Mammary epithelial cell (primary cell): ENCODE measurements at regions not wholly inside any gene's neighbourhood (a gene's known extent, or its start where the extent isn't known, plus 50 kb on each side); places are given as distances from the start of the nearest gene placed in this dataset.

Experiments
- CTCF ChIP-seq, 2 donors: IDR thresholded peaks in 1 of 2; conservative IDR thresholded peaks in 1 of 2; 2 replicates each; pipeline ENCODE4 v1.5.1; 2011 to 2012; ENCODE audit warnings: inconsistent platforms in 2 of 2, low read length in 2 of 2, mild to moderate bottlenecking in 2 of 2, control low read depth in 1 of 2, low read depth in 1 of 2; ENCODE audit not compliant: insufficient read depth in 1 of 2; ENCODE audit errors: extremely low read depth in 1 of 2
- EZH2 ChIP-seq: IDR thresholded peaks from 2 replicates; pipeline ENCODE4 v1.6.1; 2012; ENCODE audit warnings: low read length, inconsistent platforms, borderline replicate concordance

DNA sequence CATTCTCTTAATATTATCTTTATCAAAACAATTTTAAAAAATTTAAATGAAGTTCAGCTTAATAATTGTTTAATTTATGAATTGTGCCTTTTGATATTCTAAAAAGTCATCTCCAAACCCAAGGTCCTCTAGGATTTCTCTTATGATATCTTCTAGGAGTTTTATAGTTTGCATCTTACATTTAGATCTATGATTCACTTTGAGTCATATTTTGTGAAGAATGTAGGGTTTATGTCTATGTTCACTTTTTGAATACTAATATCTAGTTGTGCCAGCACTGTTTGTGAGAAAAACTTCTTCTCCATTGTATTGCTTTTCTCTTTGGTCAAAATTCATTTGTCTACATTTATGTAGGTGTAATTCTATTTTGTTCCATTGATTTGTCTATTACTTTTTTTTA lies 1068.4 kb upstream of the SPRY2 start:
- no peak for TF ChIP-seq CTCF (conservative IDR thresholded peaks at IDR 0.05 in 1 of 2, IDR thresholded peaks at IDR 0.05 in 1 of 2; ENCODE audit: extremely low read depth in 1 of 2, insufficient read depth in 1 of 2, low read depth in 1 of 2, low read length in 2 of 2)
- no peak for TF ChIP-seq EZH2
